Gastrocnemius medialis (tissue), 4 donors: ENCODE measurements at regions not wholly inside any gene's neighbourhood (a gene's known extent, or its start where the extent isn't known, plus 50 kb on each side); places are given as distances from the start of the nearest gene placed in this dataset.
"Not testable (repeated sequence)": the region's sequence is repeated elsewhere in the genome, so short reads cannot be mapped to it uniquely, and the experiment has no call there.

ENCODE experiments used
- ATAC-seq, 2 donors: fragments of 150-250 bp; one replicate each; pipeline ENCODE4 v1.9.1; 2016
- DNase-seq, 2 donors: peaks; one replicate each; pipeline ENCODE4 v3.0.0-alpha.2; 2019
- H3K27ac ChIP-seq, 4 donors: fragments of 200-600 bp; sonication (generic); 1 replicate in 1 of 4; 2 replicates in 3 of 4; pipeline ENCODE4 v1.5.1; 2016 to 2018; ENCODE audit warnings: mild to moderate bottlenecking in 2 of 4, moderate library complexity in 1 of 4
- H3K27me3 ChIP-seq, 3 donors: fragments of 200-600 bp; sonication (generic) in 2 of 3; 1 replicate in 1 of 3; 2 replicates in 2 of 3; pipeline versions ENCODE4 v1.5.1 to v1.6.0; 2016 to 2019; ENCODE audit warnings: mild to moderate bottlenecking in 1 of 3, moderate library complexity in 1 of 3
- H3K36me3 ChIP-seq, 2 donors: fragments of 200-600 bp; sonication (generic) in 1 of 2; one replicate each; pipeline ENCODE4 v1.5.1; 2017 to 2018
- H3K4me1 ChIP-seq, 2 donors: fragments of 200-600 bp; sonication (generic) in 1 of 2; one replicate each; pipeline ENCODE4 v1.5.1; 2016 to 2017; ENCODE audit warnings: mild to moderate bottlenecking in 2 of 2
- H3K4me3 ChIP-seq, 4 donors: fragments of 200-600 bp; sonication (generic) in 3 of 4; 1 replicate in 1 of 4; 2 replicates in 3 of 4; pipeline ENCODE4 v1.5.1; 2016 to 2019; ENCODE audit warnings: mild to moderate bottlenecking in 2 of 4
- H3K9me3 ChIP-seq, 3 donors: fragments of 200-600 bp; sonication (generic) in 2 of 3; 1 replicate in 1 of 3; 2 replicates in 2 of 3; pipeline ENCODE4 v1.5.1; 2016 to 2019
- CTCF ChIP-seq, 5 experiments: fragments of 450-650 bp in 3 of 5; fragments of 200-600 bp in 2 of 5; sonication (generic) in 2 of 5; IDR thresholded peaks in 4 of 5; conservative IDR thresholded peaks in 1 of 5; 1 replicate in 4 of 5; 2 replicates in 1 of 5; pipeline ENCODE4 v1.5.1; 2016 to 2019; ENCODE audit warnings: antibody characterized with exemption in 5 of 5, mild to moderate bottlenecking in 3 of 5, moderate library complexity in 3 of 5
- POLR2A ChIP-seq, 2 donors: fragments of 450-650 bp; IDR thresholded peaks; one replicate each; pipeline ENCODE4 v1.6.1; 2017; ENCODE audit warnings: antibody characterized with exemption in 2 of 2, mild to moderate bottlenecking in 2 of 2, moderate library complexity in 2 of 2
- in situ Hi-C, 4 donors: fragments of 200-750 bp; cut with MboI; loops; one replicate each; pipeline versions ENCODE4 v1.15.0 to v1.8.0; 2017; ENCODE audit warnings: low sequenced_read_pairs in 4 of 4
- intact Hi-C: fragments of 100-400 bp; cut with DNase I; formaldehyde crosslinking; loops from one replicate; pipeline ENCODE4 v1.15.1; 2023; ENCODE audit warnings: low total_unique reads

- intact Hi-C loops (no loop called here), in situ Hi-C loops (no loop called here)
- Histone ChIP-seq H3K27me3 (no peaks in the 10 kb centered on the region), H3K9me3 (no peaks in the 10 kb centered on the region), H3K4me3 (no peak overlapping the region), H3K4me1 (no peaks in the 10 kb centered on the region), H3K36me3 (no peaks in the 10 kb centered on the region), H3K27ac (no peak overlapping the region)
- DNase-seq: no peak
- ATAC-seq: no peak
- no peak for TF ChIP-seq POLR2A (IDR thresholded peaks at IDR 0.05)
- TF ChIP-seq CTCF (IDR thresholded peaks at IDR 0.05 in 4 of 5, conservative IDR thresholded peaks at IDR 0.05 in 1 of 5): no peak
These were observed 232.0 kb upstream of the PCDH9 start for GRCh38 chr13:67462098-67462497.

GRCh38 chr13:67452526-67452925 lies 222.4 kb upstream of the PCDH9 start:
- intact Hi-C loops, H3K27ac ChIP-seq, H3K27me3 ChIP-seq, DNase-seq, H3K4me1 ChIP-seq, H3K9me3 ChIP-seq, H3K4me3 ChIP-seq, H3K36me3 ChIP-seq, ATAC-seq, in situ Hi-C loops: not testable (repeated sequence)

GRCh38 chr13:67445436-67445835 lies 215.3 kb upstream of the PCDH9 start:
- Histone ChIP-seq H3K4me3 (no peak overlapping the region), H3K9me3 (no peaks in the 10 kb centered on the region), H3K27ac (no peak overlapping the region), H3K4me1 (no peaks in the 10 kb centered on the region), H3K27me3 (no peaks in the 10 kb centered on the region), H3K36me3 (no peaks in the 10 kb centered on the region)
- TF ChIP-seq POLR2A (IDR thresholded peaks at IDR 0.05) (no peak), CTCF (IDR thresholded peaks at IDR 0.05 in 4 of 5, conservative IDR thresholded peaks at IDR 0.05 in 1 of 5) (no peak)
- in situ Hi-C loops: no loop called here
- ATAC-seq (no peak), DNase-seq (no peak)
- intact Hi-C loops: no loop called here

GRCh38 chr13:67443923-67444322 lies 213.8 kb upstream of the PCDH9 start:
- no peaks in the 10 kb centered on the region for H3K36me3 ChIP-seq
- no peaks in the 10 kb centered on the region for H3K4me1 ChIP-seq
- DNase-seq (no peak), ATAC-seq (no peak)
- H3K4me3 ChIP-seq: no peak overlapping the region
- no peaks in the 10 kb centered on the region for H3K9me3 ChIP-seq
- intact Hi-C loops (no loop called here), in situ Hi-C loops (no loop called here)
- TF ChIP-seq CTCF (IDR thresholded peaks at IDR 0.05 in 4 of 5, conservative IDR thresholded peaks at IDR 0.05 in 1 of 5) (no peak), POLR2A (IDR thresholded peaks at IDR 0.05) (no peak)
- H3K27ac ChIP-seq: no peak overlapping the region
- no peaks in the 10 kb centered on the region for H3K27me3 ChIP-seq

- Histone ChIP-seq H3K4me3 (no peak overlapping the region), H3K27ac (no peak overlapping the region), H3K36me3 (no peaks in the 10 kb centered on the region), H3K4me1 (no peaks in the 10 kb centered on the region), H3K27me3 (no peaks in the 10 kb centered on the region), H3K9me3 (no peaks in the 10 kb centered on the region)
- intact Hi-C loops: no loop called here
- ATAC-seq: no peak
- in situ Hi-C loops: no loop called here
- DNase-seq: no peak
- TF ChIP-seq CTCF (IDR thresholded peaks at IDR 0.05 in 4 of 5, conservative IDR thresholded peaks at IDR 0.05 in 1 of 5) (no peak), POLR2A (IDR thresholded peaks at IDR 0.05) (no peak)
These were observed 210.3 kb upstream of the PCDH9 start for GRCh38 chr13:67440236-67440975.
